HTR-8/SVneo (cell line): ENCODE measurements at regions not wholly inside any gene's neighbourhood (a gene's known extent, or its start where the extent isn't known, plus 50 kb on each side); places are given as distances from the start of the nearest gene placed in this dataset.

Experiments used
- DNase-seq: peaks from one replicate; pipeline ENCODE4 v3.0.0; 2011; ENCODE audit warnings: low spot score, mixed read lengths; ENCODE audit not compliant: insufficient read length
- FAIRE-seq: peaks from 2 replicates; lab custom pipeline; 2011; peaks lifted over from hg19 to GRCh38; lab: Jason Lieb, UNC

DNA sequence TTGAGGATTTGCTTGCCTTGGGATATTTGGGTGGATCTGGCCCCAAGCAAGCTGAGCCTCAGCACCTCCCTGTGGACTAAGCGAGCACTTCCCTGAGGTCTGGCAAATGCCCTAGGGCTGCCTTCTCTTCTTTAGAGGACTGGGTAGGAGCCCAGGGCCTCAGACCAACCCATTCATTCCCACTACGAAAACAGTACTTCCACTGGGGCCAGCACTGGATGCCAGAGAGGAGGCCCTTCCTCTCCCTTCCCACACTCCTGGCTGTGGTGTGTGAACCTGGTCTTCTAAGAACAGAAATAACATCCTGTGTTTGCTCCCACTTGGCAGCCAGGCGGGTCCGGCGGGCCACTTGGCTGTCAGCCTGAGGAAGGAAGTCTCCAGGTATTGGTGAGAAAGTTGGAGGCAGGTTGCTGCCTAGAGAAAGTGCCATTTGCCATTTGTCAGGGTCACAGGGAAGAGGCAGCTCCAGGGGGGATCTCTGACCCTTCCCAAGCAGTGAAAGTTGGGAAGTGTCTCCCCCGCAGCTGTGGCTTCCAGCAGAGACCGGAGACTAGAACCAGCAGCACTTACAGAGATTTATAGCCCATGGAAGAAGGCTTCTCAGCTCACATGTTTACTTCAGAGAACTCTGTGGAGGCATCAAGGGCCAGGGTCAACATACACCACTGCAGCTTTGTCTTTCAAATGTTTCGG, 323.5 kb downstream of the SIPA1L2 start:
- FAIRE-seq (no peak), DNase-seq (no peak)

DNA sequence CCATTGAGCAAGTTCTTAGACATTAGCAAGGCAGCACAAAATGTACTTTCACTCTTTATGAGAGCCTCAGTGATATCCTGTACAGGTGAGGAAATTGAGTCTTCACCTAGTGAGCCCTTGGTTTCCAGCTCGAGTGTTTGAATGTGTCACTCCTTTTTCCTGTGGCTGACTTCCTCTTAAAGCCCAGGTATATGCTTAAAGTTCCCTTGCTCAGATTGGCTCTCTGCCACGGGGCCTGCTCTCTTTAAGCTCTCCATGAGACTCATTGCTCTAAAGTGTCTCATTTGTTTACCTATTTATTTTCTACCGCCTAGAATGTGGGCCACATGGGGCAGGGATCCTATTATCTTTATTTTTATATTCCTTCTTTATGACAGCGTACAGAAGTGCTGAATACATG, 324.9 kb downstream of the SIPA1L2 start:
- DNase-seq: no peak
- FAIRE-seq: no peak

DNA sequence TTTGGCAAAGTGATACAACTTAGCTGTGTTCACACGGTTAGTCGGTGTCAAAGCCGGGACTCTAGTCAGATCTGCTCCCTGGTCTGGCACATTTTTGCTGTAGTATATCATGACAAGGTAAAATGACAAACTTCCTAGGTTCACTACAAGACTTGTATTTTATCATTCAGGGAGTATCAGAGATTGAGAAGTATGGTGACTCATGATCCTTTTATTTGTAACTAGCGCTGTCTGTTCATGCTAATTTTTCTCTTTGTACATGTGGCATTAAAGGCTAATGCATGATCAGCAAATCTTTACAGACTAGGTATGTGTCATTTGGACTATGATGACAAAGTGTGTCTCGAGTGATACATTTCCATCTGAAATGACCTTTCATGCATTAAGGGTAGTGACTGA, 326.7 kb downstream of the SIPA1L2 start:
- DNase-seq (no peak), FAIRE-seq (peak; percentile 33)

DNA sequence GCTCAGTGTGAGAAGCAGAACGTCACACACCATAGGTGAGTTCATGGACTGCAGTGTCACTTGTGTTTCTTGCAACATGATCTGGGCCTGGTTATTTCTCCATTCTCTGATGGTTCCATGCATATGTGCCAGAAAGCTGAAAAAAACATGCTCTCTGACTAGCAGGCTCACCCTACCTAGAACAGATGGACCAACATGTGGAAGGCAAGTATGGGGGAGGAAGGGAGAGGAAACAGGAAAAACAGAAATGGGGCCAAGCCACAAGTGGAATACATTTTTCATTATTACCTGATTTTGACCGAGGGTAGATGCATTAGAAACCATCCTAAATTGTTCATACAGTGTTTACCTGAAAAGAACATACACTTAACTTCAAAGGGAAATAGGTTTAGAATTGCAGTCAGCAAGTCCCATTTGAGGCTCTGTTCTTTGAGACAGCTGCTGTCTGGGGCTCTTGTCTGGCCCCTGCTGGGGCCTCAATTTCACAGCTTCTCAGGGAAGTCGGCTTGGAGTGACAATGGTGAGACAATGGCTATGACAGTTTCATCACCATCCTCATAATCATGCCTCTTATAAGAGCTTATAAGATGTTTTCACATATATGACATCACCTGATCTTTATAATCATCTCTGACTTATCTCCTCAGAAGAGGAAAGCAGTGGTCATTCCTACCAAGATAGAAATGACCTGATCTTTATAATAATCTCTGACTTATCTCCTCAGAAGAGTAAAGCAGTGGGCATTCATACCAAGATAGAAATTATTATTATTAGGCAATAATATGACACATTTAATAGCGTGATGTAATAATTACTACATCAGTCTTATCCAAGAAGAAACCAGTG, 327.3 kb downstream of the SIPA1L2 start:
- FAIRE-seq: no peak
- no peak for DNase-seq

DNA sequence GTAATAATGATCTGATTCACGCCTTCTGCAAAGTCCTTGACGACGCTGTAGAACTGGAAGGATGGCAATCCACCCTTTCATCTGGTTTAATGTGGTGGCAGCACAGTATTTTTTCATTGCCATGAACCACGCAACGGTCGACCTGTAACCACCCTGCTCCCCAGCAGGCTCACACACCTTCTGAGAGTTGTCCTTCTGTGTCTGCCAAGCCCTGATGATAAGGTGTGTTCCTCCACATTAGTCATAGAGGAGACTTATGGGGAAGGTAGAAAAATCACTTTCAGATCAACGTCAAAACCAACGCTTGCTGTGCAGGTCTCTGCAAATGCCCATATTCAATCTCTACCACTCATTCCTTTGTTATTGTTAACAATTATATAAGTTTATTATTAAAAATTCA, 328.7 kb downstream of the SIPA1L2 start:
- FAIRE-seq: no peak
- DNase-seq: no peak

DNA sequence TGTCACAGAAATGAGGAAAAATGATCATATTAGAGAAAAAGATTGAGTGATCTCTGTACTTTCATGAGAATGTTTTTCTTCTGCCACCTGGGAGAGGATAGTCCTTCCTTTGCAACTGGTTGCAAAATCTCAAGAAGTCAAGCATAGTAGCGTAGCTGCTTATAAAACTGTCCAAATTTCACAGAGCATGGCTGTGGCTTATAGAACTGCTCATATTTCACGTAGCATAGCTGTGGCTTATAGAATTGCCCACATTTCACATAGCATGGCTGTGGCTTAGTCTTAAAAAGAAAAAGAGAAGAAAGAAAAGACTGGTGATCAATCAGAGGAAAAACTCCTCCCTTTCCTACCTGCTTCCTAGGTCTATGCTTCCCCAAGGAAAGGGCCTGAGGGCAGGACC, 329.5 kb downstream of the SIPA1L2 start:
- DNase-seq (no peak), FAIRE-seq (no peak)

DNA sequence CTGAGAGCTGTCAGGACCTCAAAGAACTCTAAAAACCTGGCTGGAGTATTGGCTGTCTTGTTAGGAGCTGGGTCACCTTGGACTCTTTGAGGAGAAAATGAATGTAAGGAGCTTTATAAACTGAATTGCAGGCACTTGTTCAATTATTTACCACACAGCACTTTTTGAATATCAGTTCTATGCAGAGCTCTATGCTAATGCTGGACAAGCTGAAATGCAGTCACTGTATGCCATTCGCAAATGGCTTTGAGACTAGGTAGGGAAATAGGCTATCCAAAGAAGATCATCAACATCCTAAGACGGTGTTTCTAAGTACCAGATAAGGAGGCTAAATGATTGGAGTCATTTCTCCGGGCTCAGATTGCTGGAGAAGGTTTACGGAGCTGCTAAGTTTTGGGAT, 333.5 kb downstream of the SIPA1L2 start:
- FAIRE-seq (no peak), DNase-seq (no peak)

DNA sequence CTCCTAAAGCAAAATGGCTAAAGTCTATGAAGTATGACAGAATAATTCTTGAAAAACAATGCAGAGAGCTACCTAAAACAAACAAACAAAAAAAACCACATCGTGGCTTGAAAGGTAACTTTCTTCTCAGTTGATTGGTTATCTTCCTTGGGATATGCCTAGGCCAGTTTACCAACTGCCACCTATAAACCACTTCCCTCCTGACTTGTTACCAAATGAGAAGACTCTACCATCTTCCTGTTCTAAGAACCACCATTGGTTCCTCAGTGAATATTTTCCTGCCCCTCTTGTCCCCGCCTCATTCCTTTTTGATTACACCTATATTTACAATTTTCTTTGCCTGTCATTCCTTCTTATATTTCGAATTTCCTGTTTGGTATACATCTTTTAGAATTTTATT, 336.6 kb downstream of the SIPA1L2 start:
- no peak for DNase-seq
- no peak for FAIRE-seq

DNA sequence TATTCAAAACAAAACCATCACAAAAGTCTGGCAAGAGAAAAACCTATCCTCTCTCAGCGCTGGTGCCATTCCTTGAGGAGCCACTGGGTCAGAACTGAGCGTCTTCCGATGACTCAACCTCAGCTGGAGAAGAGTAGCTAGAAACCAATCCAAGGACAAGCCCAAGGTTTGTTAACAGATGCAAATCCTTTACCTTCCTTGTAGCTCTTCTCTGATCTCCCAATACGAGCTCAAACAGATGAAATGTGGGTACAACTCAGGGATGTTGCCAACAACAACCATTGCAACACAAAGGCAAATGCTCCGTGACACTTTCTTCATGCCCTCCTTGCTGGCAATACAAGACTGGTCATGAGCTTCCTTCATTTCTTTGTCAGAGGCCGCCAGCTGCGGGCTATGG, 337.1 kb downstream of the SIPA1L2 start:
- no peak for DNase-seq
- FAIRE-seq: no peak

DNA sequence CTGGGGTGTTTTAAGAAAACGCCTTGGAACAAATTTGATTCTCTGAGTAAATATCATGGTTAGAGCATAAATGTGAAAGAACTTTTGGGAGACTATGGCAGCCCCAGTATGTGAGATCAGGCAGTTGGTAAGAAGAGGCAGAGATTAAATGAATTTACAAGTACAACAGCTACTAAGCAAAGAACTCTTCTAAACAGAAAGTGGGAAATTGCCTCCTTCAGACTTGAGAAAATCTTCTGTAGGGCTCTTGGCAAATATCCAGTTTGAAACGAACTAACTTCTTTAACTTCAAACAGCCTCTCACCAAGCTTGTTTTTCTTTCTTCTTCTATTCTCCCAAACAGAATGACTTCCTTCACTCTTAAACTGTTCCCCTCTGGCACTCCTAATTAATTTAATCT, 337.7 kb downstream of the SIPA1L2 start:
- FAIRE-seq (no peak), DNase-seq (no peak)

DNA sequence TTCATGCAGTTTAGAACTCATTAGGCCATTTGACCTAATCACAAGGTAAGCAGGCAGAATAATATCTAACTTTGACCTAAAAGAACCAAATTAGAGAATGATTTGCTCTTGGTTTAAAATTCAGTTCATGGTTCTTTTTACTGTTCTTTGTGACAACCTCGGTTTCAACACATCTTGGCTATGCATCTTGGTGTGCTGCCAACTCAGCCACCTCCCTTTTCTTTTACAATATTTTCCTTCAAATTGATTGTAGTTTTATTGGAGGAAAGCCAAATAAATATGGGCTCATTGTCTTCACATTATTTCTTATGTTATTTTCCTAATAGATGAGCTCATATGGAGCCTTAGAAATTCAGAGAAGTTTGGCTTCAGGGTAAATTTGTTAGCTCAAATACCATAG, 338.3 kb downstream of the SIPA1L2 start:
- FAIRE-seq (no peak), DNase-seq (no peak)

DNA sequence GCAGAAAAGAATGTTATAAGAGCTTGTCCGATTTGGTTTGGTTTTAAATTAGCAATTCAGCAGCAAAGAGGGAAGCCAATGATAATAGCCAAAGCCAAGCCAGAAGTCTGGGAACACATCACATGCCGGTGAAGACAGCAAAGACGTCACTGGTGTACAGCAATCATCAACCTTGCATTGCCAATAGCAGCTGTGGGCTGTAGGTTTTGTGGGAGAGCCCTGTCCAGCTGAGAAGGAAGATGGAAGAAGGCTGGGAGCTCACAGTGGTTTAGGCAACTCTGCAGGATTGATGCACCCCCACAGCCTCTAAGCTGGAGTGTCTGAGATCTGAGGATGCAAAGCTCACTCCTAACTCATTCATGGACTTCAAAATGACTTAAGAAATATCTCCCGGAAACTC, 338.7 kb downstream of the SIPA1L2 start:
- FAIRE-seq: no peak
- DNase-seq: no peak

DNA sequence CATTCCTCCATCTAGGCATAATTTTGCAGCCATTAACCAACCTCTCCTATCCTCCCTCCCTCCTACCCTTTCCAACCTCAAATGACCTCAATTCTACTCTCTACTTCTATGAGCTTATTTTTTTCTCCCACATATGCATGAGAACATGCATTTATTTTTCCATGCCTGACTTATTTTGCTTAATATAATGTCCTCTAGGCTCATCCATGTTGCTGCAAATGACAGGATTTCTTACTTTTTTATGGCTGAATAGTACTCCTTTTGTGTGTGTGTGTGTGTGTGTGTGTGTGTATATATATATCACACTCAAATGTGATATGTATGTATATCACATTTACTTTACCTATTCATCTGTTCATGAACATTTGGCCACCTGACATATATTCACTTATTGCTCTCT, 339.4 kb downstream of the SIPA1L2 start:
- FAIRE-seq: no peak
- DNase-seq: no peak

DNA sequence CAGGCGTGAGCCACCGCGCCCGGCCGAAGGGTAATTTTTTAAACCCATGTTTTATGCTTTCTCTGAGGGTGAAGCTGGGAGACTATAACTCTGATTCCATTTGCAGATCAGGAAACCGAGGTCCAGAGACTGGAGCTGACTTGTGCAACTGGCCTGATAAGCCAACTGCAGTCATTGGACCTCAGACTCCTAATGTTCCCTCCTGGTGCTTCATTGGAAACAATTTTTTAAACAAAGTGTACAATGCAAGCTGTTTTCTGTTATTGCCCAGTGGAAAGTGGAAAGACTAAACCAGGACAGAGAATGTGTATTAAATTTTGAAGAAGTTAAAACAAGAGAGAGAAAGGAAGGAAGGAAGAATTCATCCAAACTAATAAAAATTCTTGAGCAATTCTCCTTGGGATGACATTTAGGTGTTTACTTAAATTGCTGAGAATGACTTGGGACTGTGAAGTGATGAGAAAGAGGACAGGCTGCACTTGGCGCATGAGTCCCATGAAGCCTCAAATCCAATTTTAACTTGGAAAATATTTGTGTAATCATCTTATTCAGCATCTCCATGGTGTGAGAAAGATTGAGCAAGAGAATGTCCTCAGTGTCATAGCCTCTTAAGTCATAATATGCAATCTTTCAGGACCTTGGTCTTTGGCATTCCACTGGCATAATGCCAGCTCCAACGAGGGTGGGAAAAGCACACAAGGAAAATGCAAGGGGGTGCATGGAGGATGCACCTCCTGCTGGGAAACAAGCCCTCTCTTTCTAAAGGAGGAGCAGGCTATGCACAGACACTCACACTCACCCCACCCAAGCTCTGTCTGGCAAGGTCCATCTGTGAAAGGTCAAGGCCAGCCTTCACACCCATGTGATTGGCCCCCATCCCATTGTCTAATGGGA, 342.0 kb downstream of the SIPA1L2 start:
- FAIRE-seq (no peak), DNase-seq (no peak)

DNA sequence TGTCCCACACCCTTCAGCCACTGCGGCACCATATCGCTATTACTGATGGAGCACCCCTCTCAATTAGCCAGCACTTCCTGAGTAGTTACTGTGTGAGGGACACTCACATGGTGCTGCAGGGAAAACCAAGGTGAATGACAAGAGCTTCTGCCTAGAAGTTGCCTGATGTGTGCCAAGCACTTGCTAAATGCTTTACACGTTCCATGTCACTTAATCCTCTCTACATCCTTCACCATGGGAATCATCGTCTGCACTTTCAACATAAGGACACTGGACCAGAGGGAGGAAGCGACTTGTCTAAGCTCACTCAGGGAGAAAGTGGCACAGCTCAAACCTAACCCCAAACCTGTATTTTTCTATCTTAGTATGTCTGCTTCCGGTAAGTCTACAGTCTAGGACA, 344.8 kb downstream of the SIPA1L2 start:
- DNase-seq: no peak
- FAIRE-seq: no peak

DNA sequence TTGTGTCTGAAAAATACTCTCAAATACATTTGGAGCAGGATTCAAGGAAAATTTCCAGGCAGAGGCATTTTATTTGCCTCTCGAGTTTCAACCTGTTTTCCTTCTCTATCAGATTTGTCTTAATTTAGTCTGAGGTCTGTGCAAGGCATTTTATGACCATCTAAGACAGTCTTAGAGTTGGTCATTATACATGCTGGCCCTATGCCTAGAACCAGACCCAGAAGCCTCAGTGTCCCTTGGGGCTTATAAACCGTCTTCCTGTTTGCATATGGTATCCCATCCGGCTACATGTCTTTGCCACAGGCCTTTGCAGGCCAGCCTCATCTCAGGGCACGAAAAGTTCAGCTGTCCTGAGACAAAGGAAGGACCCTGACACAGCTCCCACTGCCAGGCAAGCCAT, 346.1 kb downstream of the SIPA1L2 start:
- FAIRE-seq (no peak), DNase-seq (no peak)

DNA sequence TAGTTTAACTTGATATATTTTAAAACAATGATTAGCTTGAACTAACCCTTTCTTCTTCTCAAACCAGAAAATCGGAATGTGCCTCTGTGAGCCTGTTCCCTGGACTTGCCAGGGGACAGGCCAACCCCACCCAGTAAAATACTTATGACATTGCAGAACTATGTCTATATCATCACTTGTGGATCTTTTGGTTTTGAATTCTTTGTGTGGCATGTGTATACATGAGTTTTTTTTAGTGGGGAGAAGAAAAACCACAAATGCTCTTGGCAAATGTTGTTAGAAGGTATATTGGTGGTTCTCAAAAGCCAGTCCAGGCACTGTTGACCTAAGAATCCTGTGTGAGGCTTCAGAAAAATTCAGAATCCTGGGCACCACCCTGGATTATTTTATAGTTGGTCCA, 347.4 kb downstream of the SIPA1L2 start:
- no peak for FAIRE-seq

DNA sequence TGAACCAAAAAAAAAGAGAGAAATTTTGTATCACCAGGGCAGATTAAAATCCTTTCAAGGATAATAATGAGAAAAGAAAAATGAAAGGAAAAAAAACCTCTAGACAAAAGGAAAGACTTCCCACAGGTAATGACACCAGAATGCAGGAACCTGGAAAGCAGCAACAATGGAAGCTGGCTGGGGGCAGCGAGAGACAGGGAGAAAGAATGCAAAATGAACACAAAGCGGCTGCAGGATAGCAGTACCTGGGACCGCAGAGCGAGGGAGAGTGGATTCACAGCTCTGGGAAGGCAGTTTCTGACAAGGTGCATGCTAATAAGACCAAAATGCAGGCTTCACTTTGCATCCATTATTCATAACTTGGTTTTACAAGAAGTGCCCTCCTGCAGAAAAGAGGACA, 349.0 kb downstream of the SIPA1L2 start:
- DNase-seq (no peak), FAIRE-seq (no peak)

More for the DNA sequence above, 347.4 kb downstream of the SIPA1L2 start:
- DNase-seq: no peak

DNA sequence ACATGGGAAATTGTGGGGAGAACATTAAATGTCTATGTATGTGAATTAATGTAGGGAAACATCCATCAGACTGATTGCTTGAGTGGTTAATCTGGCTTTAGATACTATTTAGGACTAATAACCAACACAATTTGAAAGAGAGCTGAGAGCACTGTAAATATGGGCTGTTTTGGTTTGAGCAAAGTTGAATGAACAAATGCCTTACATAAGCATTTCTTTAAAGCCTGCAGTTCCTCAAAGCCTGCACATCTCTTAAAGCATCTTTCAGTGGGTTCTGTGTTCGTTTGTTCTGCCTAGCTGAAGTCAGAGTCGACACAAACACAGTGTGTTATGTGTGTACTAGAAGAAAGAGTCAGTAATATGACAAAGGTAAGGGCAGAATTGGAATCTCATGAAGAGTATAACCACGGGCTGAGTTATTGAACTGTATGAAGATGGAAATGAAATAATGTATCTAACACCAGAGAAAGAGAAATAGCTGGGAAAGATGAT, 350.0 kb downstream of the SIPA1L2 start:
- no peak for DNase-seq
- FAIRE-seq: no peak

DNA sequence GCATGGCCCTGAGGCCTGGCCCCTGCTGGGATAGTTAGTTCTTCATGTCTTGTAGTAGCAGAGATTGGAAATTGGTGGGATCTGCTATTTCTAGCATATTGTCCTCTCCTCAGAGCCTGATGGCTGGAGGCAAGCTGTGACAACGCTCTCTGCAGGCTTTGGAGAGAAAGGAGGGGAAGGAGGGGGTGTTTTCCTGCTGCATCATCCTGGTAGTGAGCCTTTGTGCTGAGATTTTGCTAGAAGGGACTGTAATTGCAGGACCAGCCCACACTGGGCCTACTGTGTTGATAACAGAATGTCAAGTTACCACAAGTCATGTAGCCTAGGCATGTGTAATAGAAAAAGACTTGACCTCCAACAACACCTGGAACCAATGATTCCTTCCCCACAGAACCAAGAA, 351.0 kb downstream of the SIPA1L2 start:
- DNase-seq (no peak), FAIRE-seq (no peak)

DNA sequence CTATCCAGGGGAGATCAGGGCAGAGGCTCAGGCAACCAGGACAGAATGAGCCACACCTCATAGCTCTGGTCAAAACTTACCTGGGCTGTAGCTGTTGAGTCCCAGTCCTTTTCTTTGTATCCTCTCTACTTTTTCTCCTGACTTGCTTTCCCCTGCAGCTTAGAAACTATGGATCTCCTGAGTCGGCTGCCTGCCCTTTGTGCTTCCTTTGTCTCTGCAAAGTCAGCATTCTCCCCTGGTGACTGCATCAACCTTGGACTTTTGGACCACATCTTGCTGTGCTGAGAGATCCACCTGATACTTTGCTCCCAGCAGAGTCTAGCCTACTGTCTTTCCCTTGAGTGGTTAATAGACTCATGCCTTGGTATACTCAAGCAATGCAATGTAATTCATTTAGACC, 353.3 kb downstream of the SIPA1L2 start:
- FAIRE-seq (no peak), DNase-seq (no peak)
